ENCODE measurements at regions not wholly inside any gene's neighbourhood (a gene's known extent, or its start where the extent isn't known, plus 50 kb on each side); places are given as distances from the start of the nearest gene placed in this dataset.

GRCh38 chr13:21852043-21852442, 181.2 kb downstream of the FGF9 start:
- no peak overlapping the region for H3K4me3 Mint-ChIP-seq
- H3K9me3 Mint-ChIP-seq: peaks cover 3% of the 10 kb centered on the region
- no peak for TF ChIP-seq CTCF (IDR thresholded peaks at IDR 0.05; ENCODE audit: unreplicated experiment)
- H3K27me3 Mint-ChIP-seq (ENCODE audit: low read depth): no peaks in the 10 kb centered on the region
- no peaks in the 10 kb centered on the region for H3K36me3 Mint-ChIP-seq
- peaks cover 10% of the 10 kb centered on the region for H3K4me1 Mint-ChIP-seq
- DNase-seq (ENCODE audit: low spot score in 2 of 2, unreplicated experiment in 2 of 2): no peak
- no peak overlapping the region for H3K27ac Mint-ChIP-seq

GRCh38 chr13:21853779-21854178, 182.9 kb downstream of the FGF9 start:
- no peak for DNase-seq (ENCODE audit: low spot score in 2 of 2, unreplicated experiment in 2 of 2)
- no peak overlapping the region for H3K27ac Mint-ChIP-seq
- peaks cover 10% of the 10 kb centered on the region for H3K4me1 Mint-ChIP-seq
- H3K36me3 Mint-ChIP-seq: no peaks in the 10 kb centered on the region
- no peaks in the 10 kb centered on the region for H3K27me3 Mint-ChIP-seq (ENCODE audit: low read depth)
- no peak overlapping the region for H3K4me3 Mint-ChIP-seq
- no peak for TF ChIP-seq CTCF (IDR thresholded peaks at IDR 0.05; ENCODE audit: unreplicated experiment)
- peaks cover 5% of the 10 kb centered on the region for H3K9me3 Mint-ChIP-seq

GRCh38 chr13:21868823-21869222, 197.9 kb downstream of the FGF9 start:
- Mint-ChIP-seq H3K4me3 (no peak overlapping the region), H3K4me1 (peaks cover 22% of the 10 kb centered on the region), H3K27ac (no peak overlapping the region), H3K36me3 (peaks cover 4% of the 10 kb centered on the region), H3K27me3 (ENCODE audit: low read depth) (no peaks in the 10 kb centered on the region), H3K9me3 (peaks cover 27% of the 10 kb centered on the region)
- no peak for TF ChIP-seq CTCF (IDR thresholded peaks at IDR 0.05; ENCODE audit: unreplicated experiment)
- no peak for DNase-seq (ENCODE audit: low spot score in 2 of 2, unreplicated experiment in 2 of 2)

- Mint-ChIP-seq H3K4me3 (no peak overlapping the region), H3K27ac (no peak overlapping the region), H3K4me1 (peaks cover 38% of the 10 kb centered on the region), H3K36me3 (no peaks in the 10 kb centered on the region), H3K9me3 (peaks cover under 1% of the 10 kb centered on the region), H3K27me3 (ENCODE audit: low read depth) (no peaks in the 10 kb centered on the region)
- no peak for TF ChIP-seq CTCF (IDR thresholded peaks at IDR 0.05; ENCODE audit: unreplicated experiment)
- DNase-seq (ENCODE audit: low spot score in 2 of 2, unreplicated experiment in 2 of 2): no peak
Measured at GRCh38 chr13:21871382-21871781, 200.5 kb downstream of the FGF9 start.

GRCh38 chr13:21871919-21872318, 201.0 kb downstream of the FGF9 start:
- Mint-ChIP-seq H3K27ac (no peak overlapping the region), H3K9me3 (no peaks in the 10 kb centered on the region), H3K4me3 (no peak overlapping the region), H3K4me1 (peaks cover 34% of the 10 kb centered on the region), H3K27me3 (ENCODE audit: low read depth) (no peaks in the 10 kb centered on the region), H3K36me3 (no peaks in the 10 kb centered on the region)
- DNase-seq (ENCODE audit: low spot score in 2 of 2, unreplicated experiment in 2 of 2): no peak
- no peak for TF ChIP-seq CTCF (IDR thresholded peaks at IDR 0.05; ENCODE audit: unreplicated experiment)

GRCh38 chr13:21872795-21873194, 201.9 kb downstream of the FGF9 start:
- Mint-ChIP-seq H3K27me3 (ENCODE audit: low read depth) (no peaks in the 10 kb centered on the region), H3K4me1 (peaks cover 33% of the 10 kb centered on the region), H3K9me3 (no peaks in the 10 kb centered on the region), H3K27ac (no peak overlapping the region), H3K4me3 (no peak overlapping the region), H3K36me3 (no peaks in the 10 kb centered on the region)
- no peak for TF ChIP-seq CTCF (IDR thresholded peaks at IDR 0.05; ENCODE audit: unreplicated experiment)
- no peak for DNase-seq (ENCODE audit: low spot score in 2 of 2, unreplicated experiment in 2 of 2)

All from mesothelial cell of epicardium (in vitro differentiated cells).